WTC11 (cell line): ENCODE measurements at regions not wholly inside any gene's neighbourhood (a gene's known extent, or its start where the extent isn't known, plus 50 kb on each side); places are given as distances from the start of the nearest gene placed in this dataset.

Experiments used
- ATAC-seq: fragments of 200-7000 bp; cut with Tn5 transposase; 2 replicates; pipeline ENCODE4 v1.10.0; 2021; ENCODE audit warnings: mild to moderate bottlenecking, moderate library complexity
- CTCF ChIA-PET: fragments of 300-600 bp; sonication (Branson Sonifier 250); formaldehyde crosslinking; loops from one replicate; lab custom pipeline; 2021; ENCODE audit warnings: antibody characterized with exemption; lab: Charles Lee
- POLR2A ChIA-PET: fragments of 350-600 bp; sonication (Branson Sonifier 250); formaldehyde crosslinking; loops from one replicate; lab custom pipeline; 2021; ENCODE audit warnings: antibody characterized with exemption; lab: Charles Lee
- DNase-seq: peaks from one replicate; pipeline ENCODE4 v3.0.0; 2021; ENCODE audit warnings: low spot score
- H3K27ac Mint-ChIP-seq: 2 replicates; pipeline ENCODE4 v1.8.0; 2021; ENCODE audit warnings: mixed read lengths
- H3K27me3 Mint-ChIP-seq: 2 replicates; pipeline ENCODE4 v1.8.0; 2021; ENCODE audit warnings: low read depth, mild to moderate bottlenecking, moderate library complexity, mixed read lengths
- H3K36me3 Mint-ChIP-seq: 2 replicates; pipeline ENCODE4 v1.8.0; 2021; ENCODE audit warnings: mixed read lengths
- H3K4me1 Mint-ChIP-seq: 2 replicates; pipeline ENCODE4 v1.8.0; 2022; ENCODE audit warnings: mixed read lengths
- H3K4me3 Mint-ChIP-seq: 2 replicates; pipeline ENCODE4 v1.8.0; 2021; ENCODE audit warnings: mild to moderate bottlenecking, moderate library complexity, mixed read lengths
- H3K9me3 Mint-ChIP-seq: 2 replicates; pipeline ENCODE4 v1.8.0; 2021; ENCODE audit warnings: mixed read lengths
- ATF1 ChIP-seq: sonication (generic); formaldehyde crosslinking; IDR thresholded peaks from 2 replicates; pipeline ENCODE4 v1.8.1; 2023; ENCODE audit warnings: mild to moderate bottlenecking, moderate library complexity, missing genetic modification reagents
- ATF6 ChIP-seq: sonication (generic); formaldehyde crosslinking; IDR thresholded peaks from 2 replicates; pipeline ENCODE4 v1.8.1; 2023; ENCODE audit warnings: mild to moderate bottlenecking, missing genetic modification reagents
- CBFB ChIP-seq: sonication (generic); formaldehyde crosslinking; IDR thresholded peaks from 2 replicates; pipeline ENCODE4 v1.8.1; 2022; ENCODE audit warnings: mild to moderate bottlenecking, low read depth, missing genetic modification reagents
- ELF4 ChIP-seq: sonication (generic); formaldehyde crosslinking; IDR thresholded peaks from 2 replicates; pipeline ENCODE4 v1.8.1; 2022; ENCODE audit warnings: low read depth, mild to moderate bottlenecking, moderate library complexity, missing genetic modification reagents
- IRF2 ChIP-seq: sonication (generic); formaldehyde crosslinking; IDR thresholded peaks from 2 replicates; pipeline ENCODE4 v1.8.0; 2022; ENCODE audit warnings: low read depth, missing genetic modification reagents, borderline replicate concordance
- MAX ChIP-seq: sonication (generic); formaldehyde crosslinking; IDR thresholded peaks from 2 replicates; pipeline ENCODE4 v1.8.0; 2022; ENCODE audit warnings: mild to moderate bottlenecking, missing genetic modification reagents
- MYBL2 ChIP-seq: sonication (generic); formaldehyde crosslinking; IDR thresholded peaks from 2 replicates; pipeline ENCODE4 v1.8.1; 2023; ENCODE audit warnings: mild to moderate bottlenecking, moderate library complexity, missing genetic modification reagents
- NFE2L1 ChIP-seq: sonication (generic); formaldehyde crosslinking; IDR thresholded peaks from 2 replicates; pipeline ENCODE4 v1.8.1; 2023; ENCODE audit warnings: missing genetic modification reagents
- NR3C1 ChIP-seq: sonication (generic); formaldehyde crosslinking; conservative IDR thresholded peaks from 2 replicates; pipeline ENCODE4 v1.8.1; 2023; ENCODE audit warnings: low read depth, mild to moderate bottlenecking, missing genetic modification reagents
- SOX15 ChIP-seq: fragments of 250-450 bp; sonication (Bioruptor Pico); IDR thresholded peaks from 2 replicates; pipeline ENCODE4 v1.9.0; 2021; ENCODE audit warnings: mild to moderate bottlenecking
- USF2 ChIP-seq: sonication (generic); formaldehyde crosslinking; IDR thresholded peaks from 2 replicates; pipeline ENCODE4 v1.8.1; 2023; ENCODE audit warnings: mild to moderate bottlenecking, missing genetic modification reagents, moderate library complexity
- ZNF138 ChIP-seq: sonication (generic); formaldehyde crosslinking; conservative IDR thresholded peaks from 2 replicates; pipeline ENCODE4 v1.8.1; 2022; ENCODE audit warnings: mild to moderate bottlenecking, moderate library complexity, missing genetic modification reagents
- ZNF219 ChIP-seq: sonication (generic); formaldehyde crosslinking; IDR thresholded peaks from 2 replicates; pipeline ENCODE4 v1.8.0; 2023; ENCODE audit warnings: missing genetic modification reagents, mild to moderate bottlenecking, borderline replicate concordance
- ZNF416 ChIP-seq: fragments of 250-450 bp; sonication (Bioruptor Pico); IDR thresholded peaks from 2 replicates; pipeline ENCODE4 v1.9.0; 2021; ENCODE audit warnings: mild to moderate bottlenecking, inconsistent platforms
- ZNF532 ChIP-seq: fragments of 250-450 bp; sonication (Bioruptor Pico); IDR thresholded peaks from 2 replicates; pipeline ENCODE4 v1.9.0; 2021; ENCODE audit warnings: mild to moderate bottlenecking, borderline replicate concordance
- ZSCAN18 ChIP-seq: fragments of 250-450 bp; sonication (Bioruptor Pico); IDR thresholded peaks from 2 replicates; pipeline ENCODE4 v2.1.2; 2022; ENCODE audit warnings: mild to moderate bottlenecking, moderate library complexity

- TF ChIP-seq NR3C1 (CRISPR knock-in tag): no peak
These were observed 267.7 kb upstream of the GAS1 start (continued) for GRCh38 chr9:87214991-87215390.

GRCh38 chr9:87216036-87216435, 268.7 kb upstream of the GAS1 start:
- Mint-ChIP-seq H3K9me3 (no peaks in the 10 kb centered on the region), H3K36me3 (no peaks in the 10 kb centered on the region), H3K4me3 (no peak overlapping the region), H3K27me3 (no peaks in the 10 kb centered on the region), H3K4me1 (peaks cover 13% of the 10 kb centered on the region), H3K27ac (no peak overlapping the region)
- no peak for TF ChIP-seq SOX15
- TF ChIP-seq ATF1: no peak
- no peak for TF ChIP-seq MYBL2
- no peak for TF ChIP-seq ZNF532
- TF ChIP-seq ZSCAN18 (CRISPR knock-in tag): no peak
- TF ChIP-seq ZNF416 (CRISPR knock-in tag): no peak
- TF ChIP-seq ATF6 (CRISPR knock-in tag): no peak
- TF ChIP-seq MAX (CRISPR knock-in tag): no peak
- TF ChIP-seq ELF4 (CRISPR knock-in tag): no peak
- TF ChIP-seq ZNF138 (CRISPR knock-in tag): no peak
- TF ChIP-seq IRF2 (CRISPR knock-in tag): no peak
- ChIA-PET CTCF (interaction anchor here (0.6 kb wide), 1 partner anchor 466 kb away, joined by 3 read pairs; no protein-coding TSS in a partner anchor), POLR2A (no interaction called here)
- ATAC-seq (no peak), DNase-seq (no peak)

- Mint-ChIP-seq H3K36me3 (no peaks in the 10 kb centered on the region), H3K27me3 (no peaks in the 10 kb centered on the region), H3K4me1 (peaks cover 13% of the 10 kb centered on the region), H3K4me3 (no peak overlapping the region), H3K27ac (no peak overlapping the region), H3K9me3 (no peaks in the 10 kb centered on the region)
- POLR2A ChIA-PET: no interaction called here
- DNase-seq (no peak), ATAC-seq (peak; percentile 66)
- TF ChIP-seq ZNF219 (CRISPR knock-in tag): no peak
- TF ChIP-seq ZNF532: no peak
- TF ChIP-seq CBFB (CRISPR knock-in tag): no peak
- TF ChIP-seq NFE2L1 (CRISPR knock-in tag): no peak
- TF ChIP-seq USF2 (CRISPR knock-in tag): no peak
- CTCF ChIA-PET: no interaction called here
These were observed 269.7 kb upstream of the GAS1 start for GRCh38 chr9:87216897-87217455.
